Keratinocyte (primary cell): ENCODE measurements at regions not wholly inside any gene's neighbourhood (a gene's known extent, or its start where the extent isn't known, plus 50 kb on each side); places are given as distances from the start of the nearest gene placed in this dataset.

Experiments used
- DNase-seq: peaks from one replicate; pipeline ENCODE4 v3.0.0-alpha.2; 2011; ENCODE audit warnings: low read depth, missing footprints, low spot score
- FAIRE-seq: peaks from 2 replicates; lab custom pipeline; 2011; peaks lifted over from hg19 to GRCh38; lab: Jason Lieb, UNC
- H2AFZ ChIP-seq: 2 replicates; pipeline ENCODE4 v1.6.0; 2012; ENCODE audit warnings: low read length, control low read depth, inconsistent platforms; ENCODE audit not compliant: control insufficient read depth
- H3K27ac ChIP-seq: 2 replicates; pipeline ENCODE4 v1.5.1; 2011; ENCODE audit warnings: low read length; ENCODE audit not compliant: control insufficient read depth, insufficient read depth
- H3K27me3 ChIP-seq: 3 replicates; pipeline ENCODE4 v1.6.0; 2011; ENCODE audit warnings: low read length; ENCODE audit not compliant: control insufficient read depth, insufficient read depth; ENCODE audit errors: extremely low read depth
- H3K36me3 ChIP-seq, 2 experiments: 2 replicates in 1 of 2; 3 replicates in 1 of 2; pipeline ENCODE4 v1.5.1; 2011; ENCODE audit warnings: low read length in 2 of 2, mild to moderate bottlenecking in 1 of 2; ENCODE audit not compliant: control insufficient read depth in 2 of 2, insufficient read depth in 2 of 2; ENCODE audit errors: extremely low read depth in 1 of 2
- H3K4me1 ChIP-seq: 3 replicates; pipeline ENCODE4 v1.5.1; 2011; ENCODE audit warnings: low read length; ENCODE audit not compliant: control insufficient read depth, insufficient read depth; ENCODE audit errors: extremely low read depth
- H3K4me2 ChIP-seq: 3 replicates; pipeline ENCODE4 v1.6.0; 2011; ENCODE audit warnings: low read depth, low read length; ENCODE audit not compliant: control insufficient read depth, insufficient read depth; ENCODE audit errors: extremely low read depth
- H3K4me3 ChIP-seq, 3 experiments: fragments of 200-600 bp in 1 of 3; sonication (generic) in 1 of 3; 2 replicates in 2 of 3; 3 replicates in 1 of 3; pipeline ENCODE4 v1.5.1; 2011 to 2016; ENCODE audit warnings: low read length in 3 of 3, mild to moderate bottlenecking in 3 of 3, control low read depth in 2 of 3, inconsistent platforms in 1 of 3, low read depth in 1 of 3, mixed read lengths in 1 of 3, mixed run types in 1 of 3, moderate library complexity in 1 of 3; ENCODE audit not compliant: control insufficient read depth in 2 of 3, insufficient read depth in 2 of 3; ENCODE audit errors: extremely low read depth in 1 of 3
- H3K79me2 ChIP-seq: 2 replicates; pipeline ENCODE4 v1.6.0; 2012; ENCODE audit warnings: low read length; ENCODE audit not compliant: control insufficient read depth, insufficient read depth
- H3K9ac ChIP-seq: 3 replicates; pipeline ENCODE4 v1.6.0; 2011; ENCODE audit warnings: low read length; ENCODE audit not compliant: control insufficient read depth, insufficient read depth; ENCODE audit errors: extremely low read depth
- H3K9me1 ChIP-seq: 3 replicates; pipeline ENCODE4 v1.6.0; 2011; ENCODE audit warnings: low read length; ENCODE audit not compliant: control insufficient read depth, insufficient read depth; ENCODE audit errors: extremely low read depth
- H3K9me3 ChIP-seq: 2 replicates; pipeline ENCODE4 v1.5.1; 2012; ENCODE audit warnings: low read depth, low read length; ENCODE audit not compliant: control insufficient read depth
- H4K20me1 ChIP-seq: 3 replicates; pipeline ENCODE4 v1.6.0; 2011; ENCODE audit warnings: low read length; ENCODE audit not compliant: control insufficient read depth, insufficient read depth; ENCODE audit errors: extremely low read depth
- CTCF ChIP-seq, 3 experiments: IDR thresholded peaks in 1 of 3; conservative IDR thresholded peaks in 1 of 3; optimal IDR thresholded peaks in 1 of 3; 2 replicates in 2 of 3; 3 replicates in 1 of 3; pipeline versions ENCODE3 to v1.5.1; 2011; ENCODE audit warnings: low read length in 3 of 3, mild to moderate bottlenecking in 3 of 3, moderate library complexity in 2 of 3, control low read depth in 1 of 3, inconsistent platforms in 1 of 3; ENCODE audit not compliant: insufficient read depth in 2 of 3; ENCODE audit errors: extremely low read depth in 1 of 3
- EZH2 ChIP-seq: IDR thresholded peaks from one replicate; pipeline ENCODE4 v1.6.1; 2012; ENCODE audit warnings: inconsistent platforms, mild to moderate bottlenecking, low read length, moderate library complexity
- dilution Hi-C: fragments of 300-500 bp; cut with MboI; formaldehyde crosslinking; loops from one replicate; pipeline ENCODE4 v1.7.0; 2020; ENCODE audit warnings: low sequenced_read_pairs; ENCODE audit not compliant: extremely low pct_ligation_motif_present

GRCh38 chr12:90106568-90106967 lies 397.9 kb upstream of the ATP2B1 start:
- dilution Hi-C loops: no loop called here
- no peaks in the 10 kb centered on the region for H4K20me1 ChIP-seq
- H3K9ac ChIP-seq: no peak overlapping the region
- peaks cover 10% of the 10 kb centered on the region for H3K4me1 ChIP-seq
- H3K9me3 ChIP-seq: no peaks in the 10 kb centered on the region
- H2AFZ ChIP-seq: no peak overlapping the region
- FAIRE-seq: peak; percentile 90
- no peak overlapping the region for H3K4me2 ChIP-seq
- DNase-seq: peak; percentile 15
- no peak overlapping the region for H3K4me3 ChIP-seq
- H3K27me3 ChIP-seq: no peaks in the 10 kb centered on the region
- H3K79me2 ChIP-seq: no peaks in the 10 kb centered on the region
- TF ChIP-seq EZH2: no peak
- no peak for TF ChIP-seq CTCF (optimal IDR thresholded peaks at IDR 0.05 in 1 of 3, IDR thresholded peaks at IDR 0.05 in 1 of 3, conservative IDR thresholded peaks at IDR 0.05 in 1 of 3; ENCODE audit: extremely low read depth in 1 of 3, insufficient read depth in 2 of 3, low read length in 3 of 3)
- H3K9me1 ChIP-seq: no peaks in the 10 kb centered on the region
- H3K27ac ChIP-seq: peak overlapping the region; percentile 36
- H3K36me3 ChIP-seq: no peaks in the 10 kb centered on the region

GRCh38 chr12:90102957-90103652 lies 394.5 kb upstream of the ATP2B1 start:
- no peak overlapping the region for H3K4me3 ChIP-seq
- DNase-seq (no peak), FAIRE-seq (peak; percentile 60)
- H3K36me3 ChIP-seq: no peaks in the 10 kb centered on the region
- H3K27ac ChIP-seq: no peak overlapping the region
- H3K9me1 ChIP-seq: no peaks in the 10 kb centered on the region
- H2AFZ ChIP-seq: no peak overlapping the region
- H4K20me1 ChIP-seq: no peaks in the 10 kb centered on the region
- H3K9me3 ChIP-seq: no peaks in the 10 kb centered on the region
- no peaks in the 10 kb centered on the region for H3K27me3 ChIP-seq
- no peaks in the 10 kb centered on the region for H3K79me2 ChIP-seq
- TF ChIP-seq CTCF (optimal IDR thresholded peaks at IDR 0.05 in 1 of 3, IDR thresholded peaks at IDR 0.05 in 1 of 3, conservative IDR thresholded peaks at IDR 0.05 in 1 of 3; ENCODE audit: extremely low read depth in 1 of 3, insufficient read depth in 2 of 3, low read length in 3 of 3) (peak; percentile 46 to 65 (median 55)), EZH2 (no peak)
- H3K4me2 ChIP-seq: no peak overlapping the region
- peaks cover 10% of the 10 kb centered on the region for H3K4me1 ChIP-seq
- dilution Hi-C loops: no loop called here
- no peak overlapping the region for H3K9ac ChIP-seq
